Kidney tubule cell (primary cell): ENCODE measurements at regions not wholly inside any gene's neighbourhood (a gene's known extent, or its start where the extent isn't known, plus 50 kb on each side); places are given as distances from the start of the nearest gene placed in this dataset.
A peak's percentile ranks its signal among the peaks of the same experiment; 100 is the strongest.
"Not testable (repeated sequence)": the region's sequence is repeated elsewhere in the genome, so short reads cannot be mapped to it uniquely, and the experiment has no call there.

Experiments used
- DNase-seq: peaks from one replicate; pipeline ENCODE4 v3.0.0-alpha.2; 2018; ENCODE audit warnings: low spot score

DNA sequence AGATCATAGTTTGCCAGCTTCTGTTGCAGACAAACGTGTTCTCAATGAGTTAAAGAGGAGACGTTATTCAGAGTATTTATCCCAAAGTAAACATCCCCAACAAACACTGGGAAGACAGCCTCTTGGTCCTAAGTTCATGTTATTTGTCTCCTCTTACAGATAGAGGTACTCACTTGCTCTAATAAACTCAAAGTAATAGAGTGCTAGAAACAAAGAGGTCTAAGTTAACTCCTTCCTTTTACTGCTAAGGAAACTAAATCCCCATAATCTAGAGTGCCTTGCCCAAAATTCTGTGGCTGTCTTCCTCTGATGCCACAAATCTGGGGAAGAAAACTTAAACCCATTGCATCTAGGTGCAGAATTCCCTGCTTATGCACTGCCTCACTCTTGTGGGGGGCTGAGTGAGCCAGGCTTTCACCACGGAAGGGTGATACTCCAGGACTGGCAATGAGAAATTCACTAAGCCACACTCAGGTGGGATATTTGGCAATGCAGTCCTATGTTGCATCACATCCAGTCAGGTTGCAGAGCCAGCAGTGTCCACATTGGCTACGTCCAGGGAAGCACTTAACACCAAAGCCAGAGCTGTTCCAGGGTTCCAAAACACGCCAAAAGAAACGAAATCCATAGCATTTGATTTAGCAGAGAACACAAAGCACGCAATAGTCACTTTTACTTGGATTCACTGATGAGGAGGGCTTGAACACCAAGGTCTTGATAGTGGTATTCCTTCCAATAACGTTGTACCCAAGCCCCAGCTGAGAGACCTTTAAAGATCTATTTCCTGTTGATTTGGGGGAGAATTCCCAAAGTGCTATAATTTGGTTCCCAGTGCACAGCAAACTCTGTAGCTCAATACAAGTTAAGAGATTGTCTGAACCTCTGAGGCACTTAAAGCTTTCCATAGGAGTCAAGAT, 81.0 kb upstream of the FOXQ1 start:
- DNase-seq: no peak

GRCh38 chr6:1230281-1230680, 81.6 kb upstream of the FOXQ1 start:
- no peak for DNase-seq

DNA sequence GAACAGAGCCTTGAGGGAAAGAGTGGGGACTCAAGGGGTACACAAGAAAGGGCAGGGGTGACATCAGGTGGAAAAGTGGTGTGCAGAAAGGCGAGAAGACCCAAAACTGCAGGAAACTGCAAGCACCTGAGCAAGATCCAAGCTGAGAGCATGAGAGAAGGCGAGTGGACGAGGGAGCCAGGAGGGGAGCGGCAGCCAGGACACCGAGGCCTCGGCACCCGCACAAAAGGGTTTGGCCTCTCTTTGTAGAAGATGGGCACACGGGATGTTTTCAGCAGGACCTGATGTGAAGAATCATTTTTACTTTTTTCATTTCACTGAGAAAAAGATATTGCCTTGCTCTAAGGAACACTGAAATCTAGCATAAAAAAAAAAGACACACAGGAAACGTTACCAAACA, 82.1 kb upstream of the FOXQ1 start:
- no peak for DNase-seq

- DNase-seq: no peak
These were observed 82.6 kb upstream of the FOXQ1 start for GRCh38 chr6:1229301-1229700.

DNA sequence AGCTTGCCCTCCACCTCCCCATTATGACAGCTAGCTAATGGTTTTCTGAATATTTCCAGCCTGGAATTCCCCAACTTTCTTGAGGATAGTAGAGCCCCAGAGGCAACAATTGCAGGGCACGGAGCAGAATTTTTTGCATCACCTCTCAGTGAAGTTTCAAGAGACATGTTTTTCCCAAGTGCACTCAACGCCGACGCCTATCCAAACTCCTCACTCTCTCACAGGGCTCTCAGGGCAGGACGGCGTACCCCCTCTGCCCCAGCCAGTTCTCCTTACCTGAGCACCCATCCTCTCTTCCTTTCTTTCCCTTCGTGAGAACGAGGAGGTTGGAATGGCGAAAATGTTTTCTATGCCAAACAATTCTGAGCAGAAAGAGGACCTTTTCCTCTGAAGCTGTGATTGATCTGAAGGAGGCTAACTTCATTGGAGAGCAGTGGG, 83.1 kb upstream of the FOXQ1 start:
- peak; percentile 54 for DNase-seq

DNA sequence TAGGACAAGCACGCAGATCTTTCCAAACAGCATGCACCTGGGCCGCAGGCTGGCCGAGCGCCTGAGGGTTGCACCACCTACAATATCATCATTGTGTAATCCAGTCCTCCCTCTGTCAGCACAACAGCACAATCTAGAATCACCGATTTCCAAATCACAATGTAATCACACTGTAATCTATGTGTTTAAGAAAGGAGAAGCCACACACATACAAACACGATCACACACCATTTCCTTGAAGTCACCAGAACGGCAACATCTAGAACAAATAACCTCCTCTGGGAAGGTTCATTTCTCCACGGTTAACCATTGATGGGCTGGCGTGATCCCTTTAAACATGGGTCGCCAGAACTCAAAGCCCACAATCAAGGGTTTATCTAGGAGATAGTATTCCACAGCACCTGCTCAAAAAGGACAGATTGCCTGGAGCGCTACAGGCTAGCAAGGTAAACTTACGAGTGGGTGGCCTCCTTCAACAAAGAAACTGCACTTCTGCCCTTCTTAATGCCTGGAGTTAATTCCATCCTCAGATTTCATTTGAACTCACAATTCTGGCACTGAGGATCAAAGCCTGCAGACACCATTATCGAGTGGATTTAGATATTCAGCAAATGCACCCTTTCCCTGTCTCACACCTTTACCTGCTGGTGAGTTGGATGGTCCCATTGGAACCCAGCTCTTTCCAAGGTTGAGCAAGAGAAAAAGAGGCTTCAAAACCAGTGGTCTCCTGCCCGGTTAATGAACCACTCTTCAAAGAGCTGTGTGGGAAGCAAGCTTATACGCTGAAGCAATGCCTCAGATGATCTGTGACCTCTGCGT, 83.8 kb upstream of the FOXQ1 start:
- no peak for DNase-seq

DNA sequence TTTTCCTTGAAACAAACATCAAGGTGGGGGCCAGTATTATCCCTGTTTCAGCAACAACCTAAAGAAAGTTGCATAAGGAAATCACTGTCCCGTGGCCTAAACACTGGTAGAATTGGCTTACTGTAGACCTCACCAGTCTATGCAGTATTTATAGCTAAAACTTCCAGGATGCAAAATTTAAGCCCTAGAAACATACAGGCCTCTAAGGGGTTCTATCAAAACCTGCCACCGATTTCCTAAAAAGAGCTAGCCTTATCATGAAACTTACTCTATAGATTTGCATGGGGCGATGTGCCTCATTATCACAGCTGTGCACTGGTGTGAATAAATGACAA, 84.3 kb upstream of the FOXQ1 start:
- DNase-seq: no peak

GRCh38 chr6:1226277-1227099, 85.4 kb upstream of the FOXQ1 start:
- DNase-seq: peak; percentile 8

- no peak for DNase-seq
These were observed 87.4 kb upstream of the FOXQ1 start for GRCh38 chr6:1224514-1224913.

DNA sequence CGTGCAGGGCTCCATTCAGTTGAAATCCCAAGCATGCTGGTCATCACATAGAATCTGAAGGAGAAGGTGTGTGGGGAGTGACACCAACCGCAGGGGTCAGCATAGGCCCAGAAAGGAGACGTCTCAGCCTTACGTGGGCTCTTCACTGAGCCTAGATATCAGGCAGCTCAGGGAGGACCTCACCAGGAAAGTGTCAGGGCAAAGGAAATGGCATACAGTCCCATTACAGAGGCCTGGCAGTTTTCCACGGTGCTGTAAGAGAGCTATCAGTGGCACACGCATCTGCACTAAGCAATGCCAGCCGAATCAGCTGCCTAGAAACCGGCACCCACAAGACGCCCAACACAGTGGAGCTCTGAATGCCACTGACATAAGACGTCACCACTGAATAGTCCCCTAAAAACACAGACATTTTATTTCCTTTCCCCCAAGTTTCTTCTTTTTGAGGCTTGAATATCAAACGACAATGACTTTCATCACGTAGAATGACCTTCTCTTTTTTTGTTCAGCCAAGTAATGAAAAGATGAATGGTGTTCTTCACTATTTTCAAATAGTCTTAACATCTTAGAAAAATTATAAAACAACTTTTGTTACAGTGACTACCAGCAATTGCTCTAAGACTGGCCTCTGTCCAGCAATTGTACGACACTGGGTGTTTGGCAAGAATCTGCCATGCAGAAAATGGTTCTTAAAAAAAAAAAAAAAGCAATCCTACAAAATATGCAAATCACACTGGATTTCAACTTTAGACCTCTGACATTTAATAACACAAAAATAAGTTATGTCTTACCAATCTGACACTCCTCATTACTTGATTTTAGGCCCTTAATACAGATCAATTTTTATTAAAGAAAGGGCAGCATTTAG, 88.9 kb upstream of the FOXQ1 start:
- no peak for DNase-seq

GRCh38 chr6:1217396-1217795, 94.5 kb upstream of the FOXQ1 start:
- no peak for DNase-seq

GRCh38 chr6:1216488-1216974, 95.4 kb upstream of the FOXQ1 start:
- DNase-seq: peak; percentile 13

DNA sequence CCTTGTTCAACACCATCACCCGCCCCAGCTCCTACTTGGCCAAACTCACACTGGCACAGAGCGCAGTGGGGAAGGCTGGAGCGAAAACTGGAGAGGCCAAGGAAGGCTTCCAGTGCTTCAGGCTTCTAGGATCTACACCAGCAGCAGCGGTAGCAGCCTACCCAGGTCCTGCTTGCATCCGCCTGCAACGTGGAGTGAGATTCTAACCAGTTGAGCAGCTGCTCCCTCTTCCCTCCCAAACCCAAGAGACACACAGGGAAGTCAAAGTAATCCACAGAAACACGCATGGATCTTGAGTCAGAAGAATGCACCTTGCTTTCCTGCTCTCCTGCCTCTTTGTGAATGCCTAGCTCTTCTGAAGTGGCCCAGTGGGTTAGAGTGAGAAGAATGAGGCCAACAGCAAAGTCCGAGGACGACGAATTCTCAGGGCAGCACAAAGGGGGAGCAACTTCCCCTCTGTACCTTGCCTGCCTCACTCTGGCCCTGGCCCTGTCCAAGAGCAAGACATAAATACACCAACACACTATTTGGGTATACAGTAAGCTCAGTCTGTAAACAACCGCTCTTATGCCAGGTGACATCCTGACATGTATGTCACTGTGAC, 95.9 kb upstream of the FOXQ1 start:
- DNase-seq: no peak

DNA sequence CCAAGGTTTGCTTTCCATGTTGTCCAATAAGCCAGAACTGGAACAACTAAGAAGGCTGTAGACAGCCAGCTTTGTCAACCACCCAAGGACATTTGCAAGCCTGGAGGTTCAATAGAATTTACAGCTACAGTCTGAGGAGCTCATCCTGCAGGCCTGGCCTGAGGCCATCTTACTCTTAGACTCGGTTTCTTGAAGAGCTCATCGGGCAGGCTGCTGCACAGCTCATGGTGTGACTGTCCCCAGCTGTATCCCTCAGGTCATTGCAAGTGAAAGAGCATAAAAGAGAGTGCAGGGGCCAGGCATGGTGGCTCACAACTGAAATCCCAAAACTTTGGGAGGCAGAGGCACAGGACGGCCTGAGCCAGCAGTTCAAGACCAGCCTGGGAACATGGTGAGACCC, 96.9 kb upstream of the FOXQ1 start:
- DNase-seq: no peak

GRCh38 chr6:1212919-1213318, 99.0 kb upstream of the FOXQ1 start:
- DNase-seq: no peak

DNA sequence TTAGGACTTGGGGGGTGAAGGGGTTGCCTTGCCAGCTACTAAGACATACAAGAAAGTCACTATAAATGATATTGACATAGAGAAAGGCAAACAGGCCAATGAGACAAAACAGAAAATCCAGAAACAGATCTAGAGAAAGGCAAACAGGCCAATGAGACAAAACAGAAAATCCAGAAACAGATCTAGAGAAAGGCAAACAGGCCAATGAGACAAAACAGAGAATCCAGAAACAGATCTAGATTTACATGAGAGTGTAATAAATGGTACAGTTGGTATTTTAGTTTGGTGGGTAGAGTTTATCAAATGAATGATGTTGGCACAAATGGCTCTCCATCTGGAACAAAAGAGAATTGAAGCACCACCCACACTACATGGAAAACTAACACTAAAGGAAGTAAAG, 99.8 kb upstream of the FOXQ1 start:
- DNase-seq: not testable (repeated sequence)

- not testable (repeated sequence) for DNase-seq
These were observed 101.3 kb upstream of the FOXQ1 start for GRCh38 chr6:1210631-1211030.

- peak; percentile 41 for DNase-seq
These were observed 103.0 kb upstream of the FOXQ1 start for GRCh38 chr6:1208876-1209275.

GRCh38 chr6:1203546-1203945, 108.4 kb upstream of the FOXQ1 start:
- DNase-seq: no peak

- no peak for DNase-seq
These were observed 109.7 kb upstream of the FOXQ1 start for GRCh38 chr6:1202201-1202600.
